ENCODE measurements at regions not wholly inside any gene's neighbourhood (a gene's known extent, or its start where the extent isn't known, plus 50 kb on each side); places are given as distances from the start of the nearest gene placed in this dataset.

- no peaks in the 10 kb centered on the region for H3K9me3 ChIP-seq
- no peaks in the 10 kb centered on the region for H3K36me3 ChIP-seq
- H3K27me3 ChIP-seq = no peaks in the 10 kb centered on the region
- no peak overlapping the region for H3K27ac ChIP-seq
- WGBS, 2 donors = 82 to 89% methylated on average over 5 of the region's 5 CpGs
- no peak for DNase-seq (ENCODE audit: low spot score in 2 of 2)
- TF ChIP-seq EP300 (IDR thresholded peaks at IDR 0.05) (no peak), POLR2A (IDR thresholded peaks at IDR 0.05) (no peak), CTCF (IDR thresholded peaks at IDR 0.05) (no peak)
- H3K4me3 ChIP-seq = no peak overlapping the region
- no peaks in the 10 kb centered on the region for H3K4me1 ChIP-seq
These were observed 107.7 kb upstream of the GGTLC1 start for GRCh38 chr20:24096264-24096663.

- TF ChIP-seq CTCF (IDR thresholded peaks at IDR 0.05) (no peak), EP300 (IDR thresholded peaks at IDR 0.05) (no peak), POLR2A (IDR thresholded peaks at IDR 0.05) (no peak)
- 77 to 80% methylated on average over 7 of the region's 7 CpGs for WGBS, 2 donors
These were observed 107.2 kb upstream of the GGTLC1 start for GRCh38 chr20:24095756-24096155.

GRCh38 chr20:24095303-24095702 lies 106.7 kb upstream of the GGTLC1 start:
- no peaks in the 10 kb centered on the region for H3K9me3 ChIP-seq
- H3K4me3 ChIP-seq = no peak overlapping the region
- H3K4me1 ChIP-seq = no peaks in the 10 kb centered on the region
- no peaks in the 10 kb centered on the region for H3K36me3 ChIP-seq
- TF ChIP-seq CTCF (IDR thresholded peaks at IDR 0.05) (no peak), POLR2A (IDR thresholded peaks at IDR 0.05) (no peak), EP300 (IDR thresholded peaks at IDR 0.05) (no peak)
- no peaks in the 10 kb centered on the region for H3K27me3 ChIP-seq
- no peak for DNase-seq (ENCODE audit: low spot score in 2 of 2)
- H3K27ac ChIP-seq = no peak overlapping the region

More at GRCh38 chr20:24095756-24096155, 107.2 kb upstream of the GGTLC1 start:
- Histone ChIP-seq H3K36me3 (no peaks in the 10 kb centered on the region), H3K9me3 (no peaks in the 10 kb centered on the region), H3K4me3 (no peak overlapping the region), H3K27ac (no peak overlapping the region), H3K27me3 (no peaks in the 10 kb centered on the region), H3K4me1 (no peaks in the 10 kb centered on the region)
- no peak for DNase-seq (ENCODE audit: low spot score in 2 of 2)

- H3K27me3 ChIP-seq = no peaks in the 10 kb centered on the region
- no peaks in the 10 kb centered on the region for H3K9me3 ChIP-seq
- no peak overlapping the region for H3K4me3 ChIP-seq
- no peak for DNase-seq (ENCODE audit: low spot score in 2 of 2)
- H3K4me1 ChIP-seq = no peaks in the 10 kb centered on the region
- WGBS, 2 donors = 22 to 33% methylated on average over 2 of the region's 2 CpGs
- H3K27ac ChIP-seq = no peak overlapping the region
- H3K36me3 ChIP-seq = no peaks in the 10 kb centered on the region
- TF ChIP-seq CTCF (IDR thresholded peaks at IDR 0.05) = no peak
- no peak for TF ChIP-seq EP300 (IDR thresholded peaks at IDR 0.05)
- no peak for TF ChIP-seq POLR2A (IDR thresholded peaks at IDR 0.05)
These were observed 101.0 kb upstream of the GGTLC1 start for GRCh38 chr20:24089576-24089975.

GRCh38 chr20:24086121-24086520 lies 97.5 kb upstream of the GGTLC1 start:
- no peaks in the 10 kb centered on the region for H3K4me1 ChIP-seq
- no peak for TF ChIP-seq EP300 (IDR thresholded peaks at IDR 0.05)
- no peak for TF ChIP-seq POLR2A (IDR thresholded peaks at IDR 0.05)
- TF ChIP-seq CTCF (IDR thresholded peaks at IDR 0.05) = no peak
- WGBS, 2 donors = 88 to 92% methylated on average over 5 of the region's 5 CpGs
- no peaks in the 10 kb centered on the region for H3K9me3 ChIP-seq
- no peaks in the 10 kb centered on the region for H3K27me3 ChIP-seq
- no peak overlapping the region for H3K27ac ChIP-seq
- no peaks in the 10 kb centered on the region for H3K36me3 ChIP-seq
- no peak overlapping the region for H3K4me3 ChIP-seq
- no peak for DNase-seq (ENCODE audit: low spot score in 2 of 2)

All from tibial nerve (tissue), 4 donors.